IMR-90 (cell line): ENCODE measurements at regions not wholly inside any gene's neighbourhood (a gene's known extent, or its start where the extent isn't known, plus 50 kb on each side); places are given as distances from the start of the nearest gene placed in this dataset.

Experiments
- ATAC-seq: fragments of 200-7000 bp; cut with Tn5 transposase; 2 replicates; pipeline ENCODE4 v1.9.1; 2020; ENCODE audit warnings: low read depth, mild to moderate bottlenecking, moderate library complexity
- BruUV-seq: library from RNA; stranded (reverse); fragments of 400-500 nt; replicated peaks from 2 replicates; lab custom pipeline; 2021; lab: Mats Ljungman, UMichigan
- CTCF ChIA-PET: fragments of 300-600 bp; formaldehyde crosslinking; extraction: SDS; loops from one replicate; lab custom pipeline; 2021; ENCODE audit warnings: antibody characterized with exemption; lab: Yijun Ruan, JAX
- POLR2A ChIA-PET: fragments of 300-600 bp; sonication (Branson Sonifier 250); formaldehyde crosslinking; loops from one replicate; lab custom pipeline; 2022; ENCODE audit warnings: antibody characterized with exemption; ENCODE audit not compliant: unreplicated experiment; lab: Charles Lee
- DNase-seq: peaks from one replicate; pipeline ENCODE4 v3.0.0; 2013
- H2AFZ ChIP-seq: replicated peaks from 2 replicates; pipeline ENCODE3; 2013; ENCODE audit warnings: low read length, mild to moderate bottlenecking; ENCODE audit not compliant: poor library complexity
- H2AK5ac ChIP-seq: 2 replicates; pipeline ENCODE4 v1.6.1; 2013; ENCODE audit warnings: low read depth, low read length, inconsistent platforms
- H2AK9ac ChIP-seq: replicated peaks from 2 replicates; pipeline ENCODE3; 2013; ENCODE audit warnings: mild to moderate bottlenecking, low read depth, low read length, moderate library complexity; ENCODE audit not compliant: poor library complexity
- H2BK120ac ChIP-seq: 2 replicates; pipeline ENCODE4 v1.6.1; 2013; ENCODE audit warnings: low read depth, low read length, inconsistent platforms
- H2BK15ac ChIP-seq: 3 replicates; pipeline ENCODE4 v1.6.1; 2013; ENCODE audit warnings: low read depth, low read length, inconsistent platforms
- H2BK20ac ChIP-seq: 2 replicates; pipeline ENCODE4 v1.6.1; 2013; ENCODE audit warnings: low read depth, mild to moderate bottlenecking, inconsistent platforms, low read length, moderate library complexity
- H2BK5ac ChIP-seq: 2 replicates; pipeline ENCODE4 v1.6.1; 2013; ENCODE audit warnings: mild to moderate bottlenecking, low read depth, low read length, inconsistent platforms; ENCODE audit not compliant: poor library complexity, severe bottlenecking
- H3K14ac ChIP-seq: replicated peaks from 2 replicates; pipeline ENCODE4 v1.6.1; 2013; ENCODE audit warnings: low read depth, low read length, inconsistent platforms
- H3K18ac ChIP-seq: 2 replicates; pipeline ENCODE4 v1.6.1; 2013; ENCODE audit warnings: low read depth, low read length, control low read depth
- H3K23ac ChIP-seq: 2 replicates; pipeline ENCODE4 v1.6.1; 2013; ENCODE audit warnings: low read depth, low read length, inconsistent platforms
- H3K27ac ChIP-seq: 2 replicates; pipeline ENCODE4 v1.5.1; 2013; ENCODE audit warnings: mild to moderate bottlenecking, control low read depth, low read length; ENCODE audit not compliant: insufficient read depth
- H3K27me3 ChIP-seq: 2 replicates; pipeline ENCODE4 v1.6.1; 2013; ENCODE audit warnings: low read length; ENCODE audit not compliant: control insufficient read depth, insufficient read depth
- H3K36me3 ChIP-seq: 2 replicates; pipeline ENCODE4 v1.6.1; 2013; ENCODE audit warnings: low read length, mixed read lengths; ENCODE audit not compliant: control insufficient read depth, insufficient read depth
- H3K4ac ChIP-seq: 2 replicates; pipeline ENCODE4 v1.6.1; 2013; ENCODE audit warnings: low read depth, low read length, inconsistent platforms
- H3K4me1 ChIP-seq: 2 replicates; pipeline ENCODE4 v1.6.1; 2013; ENCODE audit warnings: low read length, mixed read lengths; ENCODE audit not compliant: control insufficient read depth, insufficient read depth
- H3K4me2 ChIP-seq: 2 replicates; pipeline ENCODE4 v1.6.1; 2013; ENCODE audit warnings: low read depth, mild to moderate bottlenecking, control low read depth, low read length, moderate library complexity
- H3K4me3 ChIP-seq: 2 replicates; pipeline ENCODE4 v1.5.1; 2013; ENCODE audit warnings: low read depth, mild to moderate bottlenecking, control low read depth, low read length, moderate library complexity; ENCODE audit not compliant: insufficient read depth
- H3K56ac ChIP-seq: 2 replicates; pipeline ENCODE4 v1.6.1; 2013; ENCODE audit warnings: low read length, inconsistent platforms; ENCODE audit not compliant: insufficient read depth; ENCODE audit errors: extremely low read depth
- H3K79me1 ChIP-seq, 2 experiments: 2 replicates each; pipeline ENCODE4 v1.6.1; 2013; ENCODE audit warnings: low read length in 2 of 2, inconsistent platforms in 1 of 2, low read depth in 1 of 2
- H3K9ac ChIP-seq: 2 replicates; pipeline ENCODE4 v1.6.1; 2013; ENCODE audit warnings: low read depth, low read length, control low read depth
- H3K9me1 ChIP-seq: 2 replicates; pipeline ENCODE4 v1.6.1; 2013; ENCODE audit warnings: low read length, inconsistent platforms; ENCODE audit not compliant: insufficient read depth
- H3K9me3 ChIP-seq: 2 replicates; pipeline ENCODE4 v1.6.1; 2013; ENCODE audit warnings: low read length; ENCODE audit not compliant: control insufficient read depth, insufficient read depth
- H4K20me1 ChIP-seq: 2 replicates; pipeline ENCODE4 v1.6.1; 2013; ENCODE audit warnings: low read length, inconsistent platforms; ENCODE audit not compliant: insufficient read depth
- H4K5ac ChIP-seq: 2 replicates; pipeline ENCODE4 v1.6.1; 2013; ENCODE audit warnings: mild to moderate bottlenecking, low read depth, low read length, control low read depth
- H4K8ac ChIP-seq, 2 experiments: 2 replicates each; pipeline ENCODE4 v1.6.1; 2013; ENCODE audit warnings: low read depth in 2 of 2, low read length in 2 of 2, control low read depth in 1 of 2, inconsistent platforms in 1 of 2
- H4K91ac ChIP-seq: 2 replicates; pipeline ENCODE4 v1.6.1; 2013; ENCODE audit warnings: low read depth, low read length, inconsistent platforms; ENCODE audit not compliant: insufficient read depth
- BHLHE40 ChIP-seq: fragments of 150-350 bp; IDR thresholded peaks from 2 replicates; pipeline ENCODE4 v1.6.1; 2016; ENCODE audit warnings: mild to moderate bottlenecking, low read depth, low read length
- CEBPB ChIP-seq: IDR thresholded peaks from 2 replicates; pipeline ENCODE4 v1.6.1; 2012; ENCODE audit warnings: low read depth, low read length, improper control_type of control experiment
- CHD1 ChIP-seq: IDR thresholded peaks from 2 replicates; pipeline ENCODE4 v1.6.1; 2012; ENCODE audit warnings: low read depth, low read length, improper control_type of control experiment
- FOS ChIP-seq: fragments of 150-350 bp; IDR thresholded peaks from 2 replicates; pipeline ENCODE4 v1.6.1; 2016; ENCODE audit warnings: low read depth, low read length
- MAZ ChIP-seq: IDR thresholded peaks from 2 replicates; pipeline ENCODE4 v1.6.1; 2012; ENCODE audit warnings: low read depth, mild to moderate bottlenecking, low read length, improper control_type of control experiment, moderate library complexity, borderline replicate concordance
- NFE2L2 ChIP-seq: fragments of 150-350 bp; IDR thresholded peaks from 2 replicates; pipeline ENCODE4 v1.6.1; 2016; ENCODE audit warnings: low read depth, mild to moderate bottlenecking, low read length
- POLR2A ChIP-seq: IDR thresholded peaks from 2 replicates; pipeline ENCODE4 v1.6.1; 2012; ENCODE audit warnings: mild to moderate bottlenecking, low read depth, low read length
- RCOR1 ChIP-seq: IDR thresholded peaks from 2 replicates; pipeline ENCODE4 v1.6.1; 2012; ENCODE audit warnings: mild to moderate bottlenecking, low read length, improper control_type of control experiment; ENCODE audit not compliant: insufficient replicate concordance
- RFX5 ChIP-seq: IDR thresholded peaks from 2 replicates; pipeline ENCODE4 v1.8.0; 2012; ENCODE audit warnings: low read depth, mild to moderate bottlenecking, low read length, moderate library complexity
- SMC3 ChIP-seq: fragments of 150-350 bp; IDR thresholded peaks from 2 replicates; pipeline ENCODE4 v1.6.1; 2016; ENCODE audit warnings: low read depth, mild to moderate bottlenecking, antibody characterized with exemption, low read length, moderate library complexity
- WGBS, 2 experiments: methylation state at CpG; one replicate each; pipeline versions ENCODE4 v1.1.5 to v1.1.7; 2013; ENCODE audit warnings: missing lambda C conversion rate in 2 of 2; ENCODE audit not compliant: insufficient read length in 1 of 2; ENCODE audit errors: extremely low coverage in 2 of 2; 5-methylcytosine and 5-hydroxymethylcytosine counted together
- dilution Hi-C: fragments of 300-500 bp; cut with HindIII; formaldehyde crosslinking; loops from one replicate; pipeline ENCODE4 v1.14.3; 2018; ENCODE audit warnings: low sequenced_read_pairs; ENCODE audit not compliant: unreplicated experiment
- in situ Hi-C: fragments of 300-500 bp; cut with MboI; formaldehyde crosslinking; loops from 3 replicates; pipeline ENCODE4 v1.14.3; 2019; ENCODE audit warnings: low sequenced_read_pairs, inconsistent platforms, mixed read lengths
- intact Hi-C: fragments of 100-400 bp; cut with micrococcal nuclease; formaldehyde crosslinking; loops from 2 replicates; pipeline ENCODE4 v1.10.0; 2022
- TF ChIP-seq, protein P1 (sequence below): conservative IDR thresholded peaks from 2 replicates; pipeline ENCODE4 v1.5.1; 2012; ENCODE audit warnings: mild to moderate bottlenecking, low read depth, low read length, improper control_type of control experiment
- TF ChIP-seq, protein P2 (sequence below): fragments of 150-350 bp; IDR thresholded peaks from 2 replicates; pipeline ENCODE4 v1.6.1; 2016; ENCODE audit warnings: low read depth, mild to moderate bottlenecking, low read length, moderate library complexity, borderline replicate concordance
- TF ChIP-seq, protein P3 (sequence below): fragments of 150-350 bp; IDR thresholded peaks from 2 replicates; pipeline ENCODE4 v1.6.1; 2017; ENCODE audit warnings: mild to moderate bottlenecking, antibody characterized with exemption, low read length, low read depth

- no peak overlapping the region for H3K4me2 ChIP-seq
- BruUV-seq: no TSS peak
- no peaks in the 10 kb centered on the region for H3K36me3 ChIP-seq
- H3K4me1 ChIP-seq: no peaks in the 10 kb centered on the region
- no peaks in the 10 kb centered on the region for H3K27me3 ChIP-seq
- H3K18ac ChIP-seq: no peak overlapping the region
- no peaks in the 10 kb centered on the region for H4K20me1 ChIP-seq
- no CpG with 5 or more reads among the region's 1 CpG for WGBS, 2 experiments
- no peak overlapping the region for H3K4me3 ChIP-seq
- no peak overlapping the region for H2AK9ac ChIP-seq
- H4K91ac ChIP-seq: no peak overlapping the region
- no peak overlapping the region for H2BK5ac ChIP-seq
- no peak overlapping the region for H3K9ac ChIP-seq
- peaks cover 4% of the 10 kb centered on the region; the same call in 1 of the 2 replicates for H3K9me3 ChIP-seq
- ATAC-seq (no peak), DNase-seq (no peak)
- no peak overlapping the region for H4K5ac ChIP-seq
- H3K23ac ChIP-seq: no peak overlapping the region
- H3K27ac ChIP-seq: no peak overlapping the region
- no peak overlapping the region for H2AFZ ChIP-seq
- H3K14ac ChIP-seq: no peak overlapping the region
- H3K56ac ChIP-seq: no peak overlapping the region
- H2AK5ac ChIP-seq: no peak overlapping the region
- no peak overlapping the region for H2BK20ac ChIP-seq
- no peaks in the 10 kb centered on the region for H3K79me1 ChIP-seq
- dilution Hi-C loops: no loop called here
- H4K8ac ChIP-seq: no peak overlapping the region
- no peak for TF ChIP-seq CEBPB
- no peak for TF ChIP-seq MAZ
- TF ChIP-seq, protein P1, sequence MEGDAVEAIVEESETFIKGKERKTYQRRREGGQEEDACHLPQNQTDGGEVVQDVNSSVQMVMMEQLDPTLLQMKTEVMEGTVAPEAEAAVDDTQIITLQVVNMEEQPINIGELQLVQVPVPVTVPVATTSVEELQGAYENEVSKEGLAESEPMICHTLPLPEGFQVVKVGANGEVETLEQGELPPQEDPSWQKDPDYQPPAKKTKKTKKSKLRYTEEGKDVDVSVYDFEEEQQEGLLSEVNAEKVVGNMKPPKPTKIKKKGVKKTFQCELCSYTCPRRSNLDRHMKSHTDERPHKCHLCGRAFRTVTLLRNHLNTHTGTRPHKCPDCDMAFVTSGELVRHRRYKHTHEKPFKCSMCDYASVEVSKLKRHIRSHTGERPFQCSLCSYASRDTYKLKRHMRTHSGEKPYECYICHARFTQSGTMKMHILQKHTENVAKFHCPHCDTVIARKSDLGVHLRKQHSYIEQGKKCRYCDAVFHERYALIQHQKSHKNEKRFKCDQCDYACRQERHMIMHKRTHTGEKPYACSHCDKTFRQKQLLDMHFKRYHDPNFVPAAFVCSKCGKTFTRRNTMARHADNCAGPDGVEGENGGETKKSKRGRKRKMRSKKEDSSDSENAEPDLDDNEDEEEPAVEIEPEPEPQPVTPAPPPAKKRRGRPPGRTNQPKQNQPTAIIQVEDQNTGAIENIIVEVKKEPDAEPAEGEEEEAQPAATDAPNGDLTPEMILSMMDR: no peak
- no peak for TF ChIP-seq SMC3
- TF ChIP-seq RFX5: no peak
- no peak for TF ChIP-seq POLR2A
- TF ChIP-seq, protein P2, sequence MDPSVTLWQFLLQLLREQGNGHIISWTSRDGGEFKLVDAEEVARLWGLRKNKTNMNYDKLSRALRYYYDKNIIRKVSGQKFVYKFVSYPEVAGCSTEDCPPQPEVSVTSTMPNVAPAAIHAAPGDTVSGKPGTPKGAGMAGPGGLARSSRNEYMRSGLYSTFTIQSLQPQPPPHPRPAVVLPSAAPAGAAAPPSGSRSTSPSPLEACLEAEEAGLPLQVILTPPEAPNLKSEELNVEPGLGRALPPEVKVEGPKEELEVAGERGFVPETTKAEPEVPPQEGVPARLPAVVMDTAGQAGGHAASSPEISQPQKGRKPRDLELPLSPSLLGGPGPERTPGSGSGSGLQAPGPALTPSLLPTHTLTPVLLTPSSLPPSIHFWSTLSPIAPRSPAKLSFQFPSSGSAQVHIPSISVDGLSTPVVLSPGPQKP: no peak
- TF ChIP-seq FOS: no peak
- TF ChIP-seq, protein P3, sequence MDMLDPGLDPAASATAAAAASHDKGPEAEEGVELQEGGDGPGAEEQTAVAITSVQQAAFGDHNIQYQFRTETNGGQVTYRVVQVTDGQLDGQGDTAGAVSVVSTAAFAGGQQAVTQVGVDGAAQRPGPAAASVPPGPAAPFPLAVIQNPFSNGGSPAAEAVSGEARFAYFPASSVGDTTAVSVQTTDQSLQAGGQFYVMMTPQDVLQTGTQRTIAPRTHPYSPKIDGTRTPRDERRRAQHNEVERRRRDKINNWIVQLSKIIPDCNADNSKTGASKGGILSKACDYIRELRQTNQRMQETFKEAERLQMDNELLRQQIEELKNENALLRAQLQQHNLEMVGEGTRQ: no peak
- no peak for TF ChIP-seq RCOR1
- no peak for TF ChIP-seq BHLHE40
- no peak for TF ChIP-seq NFE2L2
- TF ChIP-seq CHD1: no peak
- no peak overlapping the region for H2BK15ac ChIP-seq
- in situ Hi-C loops: no loop called here
- POLR2A ChIA-PET: no interaction called here
- H3K9me1 ChIP-seq: no peaks in the 10 kb centered on the region
- CTCF ChIA-PET: no interaction called here
- no peak overlapping the region for H2BK120ac ChIP-seq
- no peak overlapping the region for H3K4ac ChIP-seq
- intact Hi-C loops: no loop called here
Measured at GRCh38 chr12:17511369-17511768, 578.6 kb downstream of the RERGL start.
